ENCODE measurements at regions not wholly inside any gene's neighbourhood (a gene's known extent, or its start where the extent isn't known, plus 50 kb on each side); places are given as distances from the start of the nearest gene placed in this dataset.
"Not testable (repeated sequence)": the region's sequence is repeated elsewhere in the genome, so short reads cannot be mapped to it uniquely, and the experiment has no call there.

GRCh38 chr2:226478109-226478809, 321.4 kb downstream of the IRS1 start:
- DNase-seq (ENCODE audit: low read depth): peak; percentile 86

GRCh38 chr2:226477221-226478108, 322.2 kb downstream of the IRS1 start:
- DNase-seq (ENCODE audit: low read depth): peak; percentile 15

GRCh38 chr2:226475650-226476049, 324.0 kb downstream of the IRS1 start:
- peak; percentile 28 for DNase-seq (ENCODE audit: low read depth)

- DNase-seq (ENCODE audit: low read depth): peak; percentile 48
Measured at GRCh38 chr2:226474131-226474530, 325.5 kb downstream of the IRS1 start.

- no peak for DNase-seq (ENCODE audit: low read depth)
Measured at GRCh38 chr2:226471987-226472470, 327.6 kb downstream of the IRS1 start.

- DNase-seq (ENCODE audit: low read depth): no peak
Measured at GRCh38 chr2:226467633-226468032, 332.0 kb downstream of the IRS1 start.

DNA sequence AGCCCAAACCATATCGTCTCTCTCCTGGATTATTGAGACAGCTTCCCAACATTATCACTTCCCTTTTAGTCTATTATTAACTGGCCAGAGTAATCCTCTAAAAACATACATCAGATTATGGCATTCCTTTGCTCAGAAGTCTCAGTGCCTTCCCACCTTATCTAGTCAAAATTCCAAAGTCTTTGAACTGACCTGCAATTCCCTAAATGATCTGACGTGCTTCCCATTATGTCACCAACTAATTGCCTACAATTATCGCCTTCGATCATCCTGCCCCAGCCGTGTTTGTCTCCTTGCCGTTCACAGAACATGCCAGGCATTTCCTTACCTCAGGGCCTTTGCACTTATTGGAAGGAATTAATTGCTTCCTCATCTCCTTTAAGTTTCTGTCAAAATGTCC, 332.4 kb downstream of the IRS1 start:
- no peak for DNase-seq (ENCODE audit: low read depth)

- no peak for DNase-seq (ENCODE audit: low read depth)
Measured at GRCh38 chr2:226466589-226466988, 333.0 kb downstream of the IRS1 start.

DNA sequence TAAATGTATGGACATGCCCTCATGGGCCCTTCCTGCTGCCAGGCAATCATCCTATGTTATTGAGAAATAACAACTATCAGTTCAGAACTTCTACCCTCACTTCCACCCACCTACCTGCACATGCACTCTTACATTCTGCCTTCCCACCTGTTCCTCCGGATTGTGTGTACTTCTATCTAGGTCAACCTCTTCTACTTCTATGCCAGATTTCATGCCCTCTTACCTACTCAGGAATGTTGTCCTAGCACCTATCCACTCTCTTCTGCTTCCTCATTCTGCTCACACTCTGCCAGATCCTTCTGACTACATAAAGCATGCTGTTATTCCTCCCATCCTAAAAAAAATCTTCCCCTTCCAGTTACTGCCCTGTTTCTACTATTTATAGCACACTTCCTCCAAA, 333.5 kb downstream of the IRS1 start:
- DNase-seq (ENCODE audit: low read depth): no peak

- DNase-seq (ENCODE audit: low read depth): no peak
Measured at GRCh38 chr2:226464380-226464779, 335.2 kb downstream of the IRS1 start.

GRCh38 chr2:226463154-226463553, 336.5 kb downstream of the IRS1 start:
- DNase-seq (ENCODE audit: low read depth): no peak

GRCh38 chr2:226461981-226462380, 337.6 kb downstream of the IRS1 start:
- no peak for DNase-seq (ENCODE audit: low read depth)

DNA sequence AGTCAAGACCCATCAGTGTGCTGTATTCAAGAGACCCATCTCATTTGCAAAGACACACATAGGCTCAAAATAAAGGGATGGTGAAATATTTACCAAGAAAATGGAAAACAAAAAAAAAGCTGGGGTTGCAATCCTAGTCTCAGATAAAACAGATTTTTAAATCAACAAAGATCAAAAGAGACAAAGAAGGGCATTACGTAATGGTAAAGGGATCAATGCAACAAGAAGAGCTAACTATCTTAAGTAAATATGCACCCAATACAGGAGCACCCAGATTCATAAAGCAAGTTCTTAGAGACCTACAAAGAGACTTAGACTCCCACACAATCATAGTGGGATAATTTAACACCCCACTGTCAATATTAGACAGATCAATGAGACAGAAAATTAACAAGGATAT, 343.5 kb downstream of the IRS1 start:
- DNase-seq (ENCODE audit: low read depth): not testable (repeated sequence)

- no peak for DNase-seq (ENCODE audit: low read depth)
Measured at GRCh38 chr2:226452768-226453167, 346.9 kb downstream of the IRS1 start.

DNA sequence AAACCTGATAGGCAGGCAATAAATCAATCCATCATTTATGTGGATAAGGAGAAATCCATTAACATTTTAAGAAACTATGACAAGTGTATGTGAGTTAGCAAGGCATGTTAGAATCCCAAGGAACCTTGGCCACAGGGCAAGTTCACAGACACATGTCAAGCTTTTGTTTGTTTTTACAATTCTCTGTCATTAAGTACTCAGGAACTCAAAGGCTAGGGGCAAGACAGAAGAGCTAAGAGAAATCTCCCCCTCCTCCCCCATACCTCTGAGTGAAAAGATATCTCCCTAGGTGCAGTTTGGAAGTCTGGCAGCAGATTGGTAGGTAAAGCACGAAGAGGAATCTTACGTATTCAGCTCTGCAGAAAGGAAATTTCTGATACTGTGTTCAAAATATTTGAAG, 348.1 kb downstream of the IRS1 start:
- no peak for DNase-seq (ENCODE audit: low read depth)

DNA sequence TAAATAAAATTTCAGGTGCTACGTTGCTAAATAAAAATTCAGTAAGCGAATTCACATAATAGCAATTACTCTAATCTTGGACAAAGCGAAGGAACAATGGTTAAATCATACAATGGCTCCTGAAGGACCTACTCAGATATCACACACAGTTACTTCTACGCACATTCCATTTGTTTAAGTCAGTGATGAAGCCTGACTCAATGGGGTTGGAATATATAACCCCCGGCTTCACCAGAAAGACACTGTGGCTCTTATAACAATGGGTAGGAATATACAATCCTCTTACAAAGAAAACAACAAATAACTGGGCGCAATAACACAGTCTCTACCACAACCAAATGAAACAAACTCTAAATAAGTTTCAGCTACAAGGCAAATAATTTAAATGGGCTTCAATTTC, 349.5 kb downstream of the IRS1 start:
- no peak for DNase-seq (ENCODE audit: low read depth)

DNA sequence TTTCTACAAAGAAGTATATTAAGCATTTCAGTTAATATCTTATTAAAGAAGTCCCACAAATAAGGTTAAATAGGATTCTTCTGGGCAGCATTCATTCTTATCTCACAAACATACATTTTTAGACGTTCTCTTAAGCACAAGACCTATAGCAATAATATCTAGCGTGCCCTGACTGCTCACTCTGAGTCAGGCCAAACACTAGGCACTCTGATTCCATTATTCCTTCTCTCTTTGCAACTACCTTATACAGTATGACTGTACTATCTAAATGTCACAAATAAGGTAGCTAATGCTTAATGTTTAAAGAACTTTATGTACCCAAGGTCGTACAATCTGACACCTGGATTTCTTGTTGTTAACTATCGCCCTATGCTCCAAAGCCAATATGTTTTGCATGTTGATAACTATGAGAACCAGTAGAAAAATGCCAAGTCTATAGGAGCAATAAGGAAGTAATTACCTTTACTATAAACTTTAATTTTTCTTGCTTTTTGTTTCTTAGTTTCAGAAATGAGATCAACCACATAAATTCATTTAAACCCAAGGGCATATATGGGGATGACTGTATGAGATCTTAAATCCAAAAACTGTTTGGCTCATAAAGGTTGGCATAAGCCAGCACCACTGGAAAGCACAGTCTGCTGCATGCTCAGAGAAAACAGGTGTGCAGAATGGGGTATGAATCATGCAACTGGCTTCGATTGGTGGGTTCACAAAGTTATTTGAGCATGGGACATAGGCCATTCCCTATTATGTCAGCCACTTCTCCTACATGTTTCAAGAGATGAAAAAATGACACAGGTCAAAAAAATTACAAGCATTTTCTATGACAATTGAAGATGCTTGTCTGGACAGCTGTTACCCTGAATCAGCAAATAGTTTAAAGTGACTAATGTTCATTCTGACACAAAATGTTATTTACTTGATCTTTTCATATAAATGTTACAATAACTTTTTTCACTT, 352.0 kb downstream of the IRS1 start:
- DNase-seq (ENCODE audit: low read depth): peak; percentile 92

GRCh38 chr2:226446406-226447001, 353.1 kb downstream of the IRS1 start:
- peak; percentile 74 for DNase-seq (ENCODE audit: low read depth)

DNA sequence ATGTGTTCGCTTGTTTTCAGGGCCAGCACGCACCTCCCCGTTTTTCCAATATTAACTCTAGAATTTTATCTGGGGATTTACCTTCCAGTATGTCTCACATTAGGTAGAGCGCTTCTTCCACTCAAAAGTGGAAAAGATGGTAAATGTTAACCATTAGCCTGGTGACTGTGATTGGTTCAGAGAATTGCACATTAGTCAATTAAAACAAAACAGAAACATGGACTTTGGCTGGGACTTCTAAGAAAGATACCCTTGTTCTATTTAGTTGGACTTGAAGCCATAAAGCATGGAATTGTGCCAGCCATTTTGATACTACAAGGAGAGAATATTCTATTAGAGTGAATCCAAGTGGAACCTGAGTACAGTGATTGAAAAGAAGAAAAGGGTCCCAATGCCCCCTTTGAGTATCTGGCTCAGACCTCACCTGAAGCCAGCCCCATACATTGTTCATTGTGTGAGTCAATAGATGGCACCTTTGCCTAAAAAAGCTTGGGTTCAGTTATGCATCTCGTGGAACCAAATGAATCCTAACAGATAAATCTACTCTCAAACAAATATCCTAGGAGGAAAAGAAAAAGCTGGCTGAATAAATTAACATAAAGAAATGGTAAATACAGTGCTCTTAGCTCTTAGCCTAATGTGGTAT, 354.3 kb downstream of the IRS1 start:
- no peak for DNase-seq (ENCODE audit: low read depth)

GRCh38 chr2:226443112-226443511, 356.5 kb downstream of the IRS1 start:
- DNase-seq (ENCODE audit: low read depth): no peak

Measured in myocyte (in vitro differentiated cells).